ENCODE measurements at regions not wholly inside any gene's neighbourhood (a gene's known extent, or its start where the extent isn't known, plus 50 kb on each side); places are given as distances from the start of the nearest gene placed in this dataset.

DNA sequence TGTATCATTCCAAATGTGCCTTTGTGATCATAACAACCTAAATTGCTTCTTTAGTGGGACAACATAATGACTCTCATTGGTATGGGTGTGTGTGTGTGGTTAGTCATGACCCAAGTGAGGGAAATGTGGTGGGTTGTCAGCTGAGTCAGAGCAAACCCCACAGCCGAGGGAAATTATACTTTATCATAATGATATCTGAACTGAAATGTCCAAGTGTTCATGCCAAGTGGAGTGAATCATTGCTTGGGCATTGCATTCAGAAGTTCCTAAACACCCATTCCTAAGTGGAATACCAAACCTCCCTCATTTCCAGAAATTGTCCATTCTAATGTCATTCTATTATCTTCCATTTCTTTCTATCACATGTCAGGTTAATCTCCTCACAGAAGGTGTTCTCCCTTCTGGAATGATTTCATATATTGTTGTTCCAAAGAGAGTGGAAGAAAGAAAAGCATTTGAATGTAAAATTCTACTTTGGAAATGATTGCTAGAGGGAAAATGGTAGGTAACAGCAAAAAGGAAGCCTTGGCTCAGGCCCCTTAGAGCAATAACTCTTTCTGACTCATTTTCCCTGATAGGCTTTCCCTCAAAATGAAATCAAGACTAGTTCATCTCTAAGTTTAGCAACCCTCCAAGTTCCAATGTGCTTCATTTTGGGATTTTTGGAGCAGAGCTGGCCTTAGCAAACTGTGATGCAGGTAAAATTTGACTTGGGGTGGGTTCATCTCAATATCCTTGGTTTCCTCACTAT, 230.7 kb upstream of the KCNIP4 start:
- TF ChIP-seq, protein P1, sequence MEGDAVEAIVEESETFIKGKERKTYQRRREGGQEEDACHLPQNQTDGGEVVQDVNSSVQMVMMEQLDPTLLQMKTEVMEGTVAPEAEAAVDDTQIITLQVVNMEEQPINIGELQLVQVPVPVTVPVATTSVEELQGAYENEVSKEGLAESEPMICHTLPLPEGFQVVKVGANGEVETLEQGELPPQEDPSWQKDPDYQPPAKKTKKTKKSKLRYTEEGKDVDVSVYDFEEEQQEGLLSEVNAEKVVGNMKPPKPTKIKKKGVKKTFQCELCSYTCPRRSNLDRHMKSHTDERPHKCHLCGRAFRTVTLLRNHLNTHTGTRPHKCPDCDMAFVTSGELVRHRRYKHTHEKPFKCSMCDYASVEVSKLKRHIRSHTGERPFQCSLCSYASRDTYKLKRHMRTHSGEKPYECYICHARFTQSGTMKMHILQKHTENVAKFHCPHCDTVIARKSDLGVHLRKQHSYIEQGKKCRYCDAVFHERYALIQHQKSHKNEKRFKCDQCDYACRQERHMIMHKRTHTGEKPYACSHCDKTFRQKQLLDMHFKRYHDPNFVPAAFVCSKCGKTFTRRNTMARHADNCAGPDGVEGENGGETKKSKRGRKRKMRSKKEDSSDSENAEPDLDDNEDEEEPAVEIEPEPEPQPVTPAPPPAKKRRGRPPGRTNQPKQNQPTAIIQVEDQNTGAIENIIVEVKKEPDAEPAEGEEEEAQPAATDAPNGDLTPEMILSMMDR (IDR thresholded peaks at IDR 0.05; ENCODE audit: borderline replicate concordance, control extremely low read depth, extremely low read depth, insufficient read depth, missing control alignments) = no peak
- in situ Hi-C loops (cut with MboI; ENCODE audit: low sequenced_read_pairs, unreplicated experiment) = no loop called here
- no peak for DNase-seq (ENCODE audit: low spot score)

DNA sequence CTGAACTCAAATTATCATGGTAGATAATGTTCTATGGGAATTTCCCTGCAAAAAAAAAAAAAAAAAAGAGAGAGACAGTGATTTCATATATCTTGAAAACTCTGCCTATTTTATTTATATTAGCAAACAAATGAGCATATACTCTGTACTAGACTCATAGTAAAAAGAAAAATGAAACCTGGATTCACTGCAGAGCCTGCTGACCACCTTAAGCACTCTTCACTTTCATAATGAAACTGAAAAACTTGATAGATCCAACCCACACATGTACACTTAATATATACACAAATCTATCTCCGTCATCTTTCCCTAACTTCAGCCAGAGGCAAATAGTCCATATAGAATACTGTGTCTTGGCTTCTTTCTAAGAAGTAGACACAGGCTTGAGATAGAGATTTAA, 226.1 kb upstream of the KCNIP4 start:
- TF ChIP-seq, protein P1 (IDR thresholded peaks at IDR 0.05; ENCODE audit: borderline replicate concordance, control extremely low read depth, extremely low read depth, insufficient read depth, missing control alignments) = no peak
- in situ Hi-C loops (cut with MboI; ENCODE audit: low sequenced_read_pairs, unreplicated experiment) = no loop called here
- DNase-seq (ENCODE audit: low spot score) = no peak

DNA sequence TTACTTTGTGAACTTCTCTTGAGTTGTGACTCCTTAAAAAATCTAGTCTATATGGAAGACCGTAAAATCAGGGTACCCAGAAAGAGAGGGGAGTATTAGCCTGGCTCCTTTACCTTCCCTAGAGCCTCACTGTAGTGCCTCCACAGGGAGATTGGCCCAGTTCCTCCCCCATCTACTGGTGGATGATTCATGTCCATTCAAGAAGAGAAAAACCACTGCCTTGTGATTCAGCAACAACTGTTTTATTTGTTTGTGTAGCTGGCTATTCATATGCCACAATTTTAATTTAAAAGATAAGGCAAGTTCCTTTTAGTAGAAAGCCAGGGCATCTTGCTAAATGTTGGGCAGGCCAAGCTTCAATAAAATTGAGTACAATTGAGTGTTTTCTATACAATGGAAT, 221.8 kb upstream of the KCNIP4 start:
- in situ Hi-C loops (cut with MboI; ENCODE audit: low sequenced_read_pairs, unreplicated experiment) = no loop called here
- DNase-seq (ENCODE audit: low spot score) = no peak
- TF ChIP-seq, protein P1 (IDR thresholded peaks at IDR 0.05; ENCODE audit: borderline replicate concordance, control extremely low read depth, extremely low read depth, insufficient read depth, missing control alignments) = no peak

DNA sequence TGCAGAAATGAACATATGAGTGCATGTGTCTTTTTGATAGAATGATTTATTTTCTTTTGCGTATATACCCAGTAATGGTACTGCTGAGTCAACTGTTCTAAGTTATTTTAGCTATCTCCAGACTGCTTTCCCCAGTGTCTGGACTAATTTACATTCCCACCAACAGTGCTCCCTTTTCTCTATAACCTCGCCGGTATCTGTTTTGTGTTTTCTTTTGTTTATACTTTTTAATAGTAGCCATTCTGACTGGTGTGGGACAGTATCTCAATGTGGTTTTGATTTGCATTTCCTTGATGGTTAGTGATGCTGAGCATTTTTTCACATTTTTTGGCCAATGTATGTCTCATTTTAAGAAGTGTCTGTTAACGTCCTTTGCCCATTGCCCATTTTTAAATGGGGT, 218.6 kb upstream of the KCNIP4 start:
- in situ Hi-C loops (cut with MboI; ENCODE audit: low sequenced_read_pairs, unreplicated experiment) = no loop called here
- DNase-seq (ENCODE audit: low spot score) = no peak
- TF ChIP-seq, protein P1 (IDR thresholded peaks at IDR 0.05; ENCODE audit: borderline replicate concordance, control extremely low read depth, extremely low read depth, insufficient read depth, missing control alignments) = no peak

DNA sequence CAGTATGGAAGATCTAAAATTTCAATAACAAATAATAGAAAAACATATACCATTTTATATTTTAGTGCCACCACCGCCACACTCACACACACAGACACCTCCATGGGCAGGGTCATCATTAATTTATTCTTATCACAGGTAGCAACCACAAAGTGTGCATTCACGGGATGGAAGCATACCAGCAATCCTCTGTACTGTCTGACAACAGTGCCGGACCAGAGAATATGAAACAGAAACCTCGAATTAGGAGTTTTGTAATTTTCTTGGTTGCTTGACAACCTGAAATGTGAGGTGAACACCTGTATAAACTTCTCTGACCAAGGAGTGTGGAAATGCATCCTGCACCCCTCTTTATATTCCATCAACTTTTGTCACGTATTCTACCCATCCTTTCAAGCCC, 213.9 kb upstream of the KCNIP4 start:
- DNase-seq (ENCODE audit: low spot score) = no peak
- TF ChIP-seq, protein P1 (IDR thresholded peaks at IDR 0.05; ENCODE audit: borderline replicate concordance, control extremely low read depth, extremely low read depth, insufficient read depth, missing control alignments) = no peak
- in situ Hi-C loops (cut with MboI; ENCODE audit: low sequenced_read_pairs, unreplicated experiment) = no loop called here

DNA sequence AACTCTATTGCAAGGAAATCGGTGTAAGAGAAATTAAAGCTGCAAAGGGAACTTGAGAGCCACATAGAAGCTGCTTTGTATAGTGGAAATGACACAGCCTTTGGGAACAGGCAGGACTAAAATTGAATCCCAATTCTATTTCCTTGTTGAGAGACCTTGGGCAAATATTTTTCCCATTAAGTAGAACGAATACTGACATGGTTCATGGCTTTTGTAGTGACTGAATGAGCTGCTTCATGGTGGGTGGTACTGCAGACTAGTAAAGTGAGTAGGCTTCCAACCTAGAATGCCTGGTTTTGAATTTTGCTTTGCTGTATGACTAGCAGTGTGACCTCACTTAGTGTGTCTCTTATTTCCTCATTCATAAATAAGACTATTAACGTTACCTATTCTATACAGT, 182.2 kb upstream of the KCNIP4 start:
- in situ Hi-C loops (cut with MboI; ENCODE audit: low sequenced_read_pairs, unreplicated experiment) = no loop called here
- TF ChIP-seq, protein P1 (IDR thresholded peaks at IDR 0.05; ENCODE audit: borderline replicate concordance, control extremely low read depth, extremely low read depth, insufficient read depth, missing control alignments) = no peak
- no peak for DNase-seq (ENCODE audit: low spot score)
